ENCODE measurements at regions not wholly inside any gene's neighbourhood (a gene's known extent, or its start where the extent isn't known, plus 50 kb on each side); places are given as distances from the start of the nearest gene placed in this dataset.

- ChIA-PET POLR2A (ENCODE audit: unreplicated experiment) (no interaction called here), CTCF (no interaction called here)
- no peak overlapping the region for H3K27ac ChIP-seq (ENCODE audit: insufficient read depth, low read length)
- no peak overlapping the region for H4K8ac ChIP-seq (ENCODE audit: low read depth in 2 of 2, low read length in 2 of 2)
- no peak overlapping the region for H3K14ac ChIP-seq (replicated peaks; ENCODE audit: low read depth, low read length)
- no peak overlapping the region for H4K5ac ChIP-seq (ENCODE audit: low read depth, low read length)
- H4K91ac ChIP-seq (ENCODE audit: insufficient read depth, low read depth, low read length): no peak overlapping the region
- no peaks in the 10 kb centered on the region for H4K20me1 ChIP-seq (ENCODE audit: insufficient read depth, low read length)
- no peak overlapping the region for H2BK20ac ChIP-seq (ENCODE audit: low read depth, low read length)
- H2AK5ac ChIP-seq (ENCODE audit: low read depth, low read length): no peak overlapping the region
- no peaks in the 10 kb centered on the region for H3K9me1 ChIP-seq (ENCODE audit: insufficient read depth, low read length)
- no peak overlapping the region for H3K23ac ChIP-seq (ENCODE audit: low read depth, low read length)
- no peak overlapping the region for H3K4me2 ChIP-seq (ENCODE audit: low read depth, low read length)
- no peaks in the 10 kb centered on the region for H3K79me1 ChIP-seq (ENCODE audit: low read depth in 1 of 2, low read length in 2 of 2)
- peaks cover 3% of the 10 kb centered on the region; the same call in 1 of the 2 replicates for H3K4me1 ChIP-seq (ENCODE audit: control insufficient read depth, insufficient read depth, low read length)
- H3K27me3 ChIP-seq (ENCODE audit: control insufficient read depth, insufficient read depth, low read length): peaks cover 4% of the 10 kb centered on the region
- no peak overlapping the region for H3K9ac ChIP-seq (ENCODE audit: low read depth, low read length)
- H3K36me3 ChIP-seq (ENCODE audit: control insufficient read depth, insufficient read depth, low read length): no peaks in the 10 kb centered on the region
- intact Hi-C loops (cut with micrococcal nuclease): loop anchor here (10.0 kb wide), 2 partner anchors 62 to 432 kb away; partner anchors contain the start of gene STT3B
- no peak overlapping the region for H3K18ac ChIP-seq (ENCODE audit: low read depth, low read length)
- no TSS peak for BruUV-seq (replicated peaks)
- H3K56ac ChIP-seq (ENCODE audit: extremely low read depth, insufficient read depth, low read length): no peak overlapping the region
- H3K4me3 ChIP-seq (ENCODE audit: insufficient read depth, low read depth, low read length): no peak overlapping the region
- no peak overlapping the region for H2BK120ac ChIP-seq (ENCODE audit: low read depth, low read length)
- WGBS, 2 experiments (ENCODE audit: extremely low coverage in 2 of 2, insufficient read length in 1 of 2): no CpG with 5 or more reads among the region's 8 CpGs
- in situ Hi-C loops (cut with MboI; ENCODE audit: low sequenced_read_pairs): no loop called here
- DNase-seq (no peak), ATAC-seq (ENCODE audit: low read depth) (no peak)
- no peak overlapping the region for H3K4ac ChIP-seq (ENCODE audit: low read depth, low read length)
- no peak overlapping the region for H2BK5ac ChIP-seq (ENCODE audit: low read depth, low read length, poor library complexity, severe bottlenecking)
- no peak overlapping the region for H2BK15ac ChIP-seq (ENCODE audit: low read depth, low read length)
- no peak overlapping the region for H2AFZ ChIP-seq (replicated peaks; ENCODE audit: low read length, poor library complexity)
- TF ChIP-seq CHD1 (IDR thresholded peaks at IDR 0.05; ENCODE audit: low read depth, low read length) (no peak), CEBPB (IDR thresholded peaks at IDR 0.05; ENCODE audit: low read depth, low read length) (no peak), CTCF (conservative IDR thresholded peaks at IDR 0.05; ENCODE audit: low read depth, low read length) (no peak), BHLHE40 (IDR thresholded peaks at IDR 0.05; ENCODE audit: low read depth, low read length) (no peak), MAFK (IDR thresholded peaks at IDR 0.05; ENCODE audit: low read depth, low read length) (no peak), NFE2L2 (IDR thresholded peaks at IDR 0.05; ENCODE audit: low read depth, low read length) (no peak), MXI1 (IDR thresholded peaks at IDR 0.05; ENCODE audit: borderline replicate concordance, low read depth, low read length) (no peak), POLR2A (IDR thresholded peaks at IDR 0.05; ENCODE audit: low read depth, low read length) (no peak), RFX5 (IDR thresholded peaks at IDR 0.05; ENCODE audit: low read depth, low read length) (no peak), SMC3 (IDR thresholded peaks at IDR 0.05; ENCODE audit: low read depth, low read length) (no peak), RCOR1 (IDR thresholded peaks at IDR 0.05; ENCODE audit: insufficient replicate concordance, low read length) (no peak), FOS (IDR thresholded peaks at IDR 0.05; ENCODE audit: low read depth, low read length) (no peak), USF2 (IDR thresholded peaks at IDR 0.05; ENCODE audit: low read depth, low read length) (no peak)
- dilution Hi-C loops (cut with HindIII; ENCODE audit: low sequenced_read_pairs, unreplicated experiment): no loop called here
- no peak overlapping the region for H2AK9ac ChIP-seq (replicated peaks; ENCODE audit: low read depth, low read length, poor library complexity)
- no peaks in the 10 kb centered on the region for H3K9me3 ChIP-seq (ENCODE audit: control insufficient read depth, insufficient read depth, low read length)
These were observed 207.9 kb upstream of the GADL1 start for GRCh38 chr3:31102196-31102879.

Data from IMR-90 (cell line).